Tongue (tissue), 1 donor: ENCODE measurements at regions not wholly inside any gene's neighbourhood (a gene's known extent, or its start where the extent isn't known, plus 50 kb on each side); places are given as distances from the start of the nearest gene placed in this dataset.
A peak's percentile ranks its signal among the peaks of the same experiment; 100 is the strongest.
"Not testable (repeated sequence)": the region's sequence is repeated elsewhere in the genome, so short reads cannot be mapped to it uniquely, and the experiment has no call there.

Source experiments
- DNase-seq: peaks from one replicate; pipeline ENCODE4 v3.0.0-alpha.2; 2015

GRCh38 chr2:226474131-226474530 lies 325.5 kb downstream of the IRS1 start:
- no peak for DNase-seq

- DNase-seq = no peak
Observed at GRCh38 chr2:226471987-226472470, 327.6 kb downstream of the IRS1 start.

DNA sequence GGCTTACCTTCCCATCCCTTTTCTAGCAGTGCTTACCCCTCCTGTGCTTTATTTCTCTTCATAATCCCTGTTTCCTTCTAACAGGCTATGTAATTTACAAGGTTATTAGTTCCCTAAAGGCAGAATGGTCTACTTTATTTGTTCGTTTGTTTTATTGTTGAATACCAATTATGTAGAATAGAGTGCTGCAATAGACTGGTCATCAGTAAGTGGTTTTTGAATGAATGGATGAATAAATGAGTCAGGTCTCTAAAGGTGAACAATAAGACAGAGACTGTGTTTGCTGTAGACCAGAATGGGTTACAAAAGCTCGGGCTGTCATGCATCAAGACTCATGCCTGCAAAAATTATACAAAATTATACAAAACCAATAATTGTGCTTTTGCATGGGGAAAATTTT lies 332.0 kb downstream of the IRS1 start:
- no peak for DNase-seq

DNA sequence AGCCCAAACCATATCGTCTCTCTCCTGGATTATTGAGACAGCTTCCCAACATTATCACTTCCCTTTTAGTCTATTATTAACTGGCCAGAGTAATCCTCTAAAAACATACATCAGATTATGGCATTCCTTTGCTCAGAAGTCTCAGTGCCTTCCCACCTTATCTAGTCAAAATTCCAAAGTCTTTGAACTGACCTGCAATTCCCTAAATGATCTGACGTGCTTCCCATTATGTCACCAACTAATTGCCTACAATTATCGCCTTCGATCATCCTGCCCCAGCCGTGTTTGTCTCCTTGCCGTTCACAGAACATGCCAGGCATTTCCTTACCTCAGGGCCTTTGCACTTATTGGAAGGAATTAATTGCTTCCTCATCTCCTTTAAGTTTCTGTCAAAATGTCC lies 332.4 kb downstream of the IRS1 start:
- DNase-seq = no peak

DNA sequence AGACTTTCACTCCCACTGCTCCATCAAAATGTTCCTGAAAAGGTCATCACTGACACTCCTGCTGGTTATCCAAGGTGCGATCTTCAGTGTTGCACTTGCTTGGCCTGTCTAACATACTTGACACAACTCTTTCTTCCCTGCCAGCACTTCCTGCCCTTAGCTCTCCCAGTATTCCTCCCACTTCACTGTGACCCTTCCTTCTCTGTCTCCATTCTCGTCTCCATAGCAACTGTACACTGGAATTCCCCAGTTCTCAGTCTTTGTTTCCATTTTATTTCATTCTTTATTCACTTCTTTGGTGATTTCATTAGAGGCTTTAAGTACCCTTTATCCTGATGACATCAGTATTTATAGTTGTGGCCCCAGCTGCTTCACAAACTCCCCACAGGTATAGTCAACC lies 333.0 kb downstream of the IRS1 start:
- no peak for DNase-seq

DNA sequence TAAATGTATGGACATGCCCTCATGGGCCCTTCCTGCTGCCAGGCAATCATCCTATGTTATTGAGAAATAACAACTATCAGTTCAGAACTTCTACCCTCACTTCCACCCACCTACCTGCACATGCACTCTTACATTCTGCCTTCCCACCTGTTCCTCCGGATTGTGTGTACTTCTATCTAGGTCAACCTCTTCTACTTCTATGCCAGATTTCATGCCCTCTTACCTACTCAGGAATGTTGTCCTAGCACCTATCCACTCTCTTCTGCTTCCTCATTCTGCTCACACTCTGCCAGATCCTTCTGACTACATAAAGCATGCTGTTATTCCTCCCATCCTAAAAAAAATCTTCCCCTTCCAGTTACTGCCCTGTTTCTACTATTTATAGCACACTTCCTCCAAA lies 333.5 kb downstream of the IRS1 start:
- no peak for DNase-seq

DNA sequence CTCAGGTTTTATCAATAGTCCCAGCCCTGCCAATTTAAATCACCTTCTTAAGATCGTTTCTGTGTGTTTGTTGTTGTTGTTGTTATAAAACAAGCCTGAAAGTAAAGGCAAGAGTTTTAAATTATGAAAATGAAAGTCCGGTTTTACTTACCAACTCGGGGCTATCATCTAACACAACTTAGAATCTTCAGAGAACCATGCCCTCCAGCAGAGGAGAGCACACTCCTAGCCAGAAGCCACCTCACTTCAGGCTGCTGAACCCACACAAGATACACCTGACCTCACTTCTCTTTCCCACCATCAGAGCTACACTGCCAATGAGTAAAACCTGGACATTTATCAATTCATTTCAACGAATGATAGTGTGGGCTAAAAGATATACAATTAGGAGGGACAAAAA lies 335.2 kb downstream of the IRS1 start:
- DNase-seq = no peak

GRCh38 chr2:226463154-226463553 lies 336.5 kb downstream of the IRS1 start:
- no peak for DNase-seq

- no peak for DNase-seq
Observed at GRCh38 chr2:226461981-226462380, 337.6 kb downstream of the IRS1 start.

DNA sequence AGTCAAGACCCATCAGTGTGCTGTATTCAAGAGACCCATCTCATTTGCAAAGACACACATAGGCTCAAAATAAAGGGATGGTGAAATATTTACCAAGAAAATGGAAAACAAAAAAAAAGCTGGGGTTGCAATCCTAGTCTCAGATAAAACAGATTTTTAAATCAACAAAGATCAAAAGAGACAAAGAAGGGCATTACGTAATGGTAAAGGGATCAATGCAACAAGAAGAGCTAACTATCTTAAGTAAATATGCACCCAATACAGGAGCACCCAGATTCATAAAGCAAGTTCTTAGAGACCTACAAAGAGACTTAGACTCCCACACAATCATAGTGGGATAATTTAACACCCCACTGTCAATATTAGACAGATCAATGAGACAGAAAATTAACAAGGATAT lies 343.5 kb downstream of the IRS1 start:
- DNase-seq = not testable (repeated sequence)

GRCh38 chr2:226452768-226453167 lies 346.9 kb downstream of the IRS1 start:
- DNase-seq = no peak

DNA sequence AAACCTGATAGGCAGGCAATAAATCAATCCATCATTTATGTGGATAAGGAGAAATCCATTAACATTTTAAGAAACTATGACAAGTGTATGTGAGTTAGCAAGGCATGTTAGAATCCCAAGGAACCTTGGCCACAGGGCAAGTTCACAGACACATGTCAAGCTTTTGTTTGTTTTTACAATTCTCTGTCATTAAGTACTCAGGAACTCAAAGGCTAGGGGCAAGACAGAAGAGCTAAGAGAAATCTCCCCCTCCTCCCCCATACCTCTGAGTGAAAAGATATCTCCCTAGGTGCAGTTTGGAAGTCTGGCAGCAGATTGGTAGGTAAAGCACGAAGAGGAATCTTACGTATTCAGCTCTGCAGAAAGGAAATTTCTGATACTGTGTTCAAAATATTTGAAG lies 348.1 kb downstream of the IRS1 start:
- DNase-seq = no peak

GRCh38 chr2:226450141-226450540 lies 349.5 kb downstream of the IRS1 start:
- DNase-seq = no peak

- peak; percentile 57 for DNase-seq
Observed at GRCh38 chr2:226447338-226448300, 352.0 kb downstream of the IRS1 start.

DNA sequence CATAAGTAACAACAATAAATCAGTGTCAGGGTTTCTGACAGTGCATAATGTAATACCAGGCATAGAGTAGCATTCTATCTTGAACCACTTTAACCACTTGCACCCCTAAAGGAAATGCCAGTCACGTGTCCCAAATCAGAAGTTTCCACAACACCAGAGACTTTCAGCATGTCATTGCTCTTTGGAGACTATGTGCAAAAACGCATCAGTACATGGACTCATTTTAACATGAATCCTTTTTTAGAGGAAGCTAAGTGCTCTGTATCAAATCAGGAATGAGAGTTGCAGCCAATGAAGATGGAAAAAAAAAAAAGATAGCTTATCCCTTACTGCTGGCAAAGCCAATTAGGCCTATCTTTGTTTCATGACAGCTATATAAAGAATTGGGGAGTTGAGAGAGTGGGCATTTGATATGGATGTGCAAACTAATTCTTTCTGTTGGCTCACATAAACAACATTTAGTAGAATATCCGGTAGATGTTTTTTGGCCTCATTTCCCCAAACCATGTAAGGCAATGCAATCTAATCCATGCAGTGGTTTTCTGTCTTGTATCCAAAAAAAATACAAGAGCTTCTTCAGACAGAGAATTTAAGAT lies 353.1 kb downstream of the IRS1 start:
- DNase-seq = peak; percentile 91

- no peak for DNase-seq
Observed at GRCh38 chr2:226445216-226445861, 354.3 kb downstream of the IRS1 start.

- DNase-seq = no peak
Observed at GRCh38 chr2:226443112-226443511, 356.5 kb downstream of the IRS1 start.

DNA sequence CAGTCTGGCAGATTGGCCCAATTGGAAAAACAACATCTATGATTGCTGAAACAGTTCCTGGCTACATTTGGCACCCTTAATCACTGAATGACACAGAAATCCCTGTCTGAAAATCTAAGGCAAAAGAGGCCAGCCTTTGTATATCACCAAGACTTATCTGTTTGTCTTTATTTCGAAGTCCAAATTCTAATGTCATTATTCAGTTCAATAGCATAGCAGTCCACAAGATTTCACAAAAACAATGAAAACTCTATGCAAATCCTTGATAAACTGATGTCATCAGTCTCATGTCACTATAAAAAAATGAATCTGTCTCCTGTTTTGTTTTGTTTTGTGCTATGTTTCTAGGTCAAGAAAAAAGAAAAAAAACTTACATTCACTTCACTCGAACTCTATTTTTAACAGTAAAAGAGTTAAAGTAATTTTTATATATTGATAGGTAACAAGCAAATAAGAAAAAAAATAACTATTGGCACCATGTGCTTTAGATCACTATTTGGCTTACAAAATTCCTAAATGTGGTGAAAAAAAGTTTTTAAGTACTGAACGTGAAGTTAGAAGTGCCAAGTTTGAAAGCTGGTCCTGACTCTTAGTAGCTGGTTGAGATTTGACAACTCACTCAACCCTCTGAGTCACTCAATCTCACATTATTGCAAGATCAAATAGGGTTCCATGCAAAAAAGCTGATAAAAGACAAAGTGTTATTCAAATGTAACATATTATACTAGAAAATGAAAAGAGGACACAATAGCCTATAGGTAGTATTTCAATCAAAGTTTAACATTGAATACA lies 359.3 kb downstream of the IRS1 start:
- DNase-seq = no peak

DNA sequence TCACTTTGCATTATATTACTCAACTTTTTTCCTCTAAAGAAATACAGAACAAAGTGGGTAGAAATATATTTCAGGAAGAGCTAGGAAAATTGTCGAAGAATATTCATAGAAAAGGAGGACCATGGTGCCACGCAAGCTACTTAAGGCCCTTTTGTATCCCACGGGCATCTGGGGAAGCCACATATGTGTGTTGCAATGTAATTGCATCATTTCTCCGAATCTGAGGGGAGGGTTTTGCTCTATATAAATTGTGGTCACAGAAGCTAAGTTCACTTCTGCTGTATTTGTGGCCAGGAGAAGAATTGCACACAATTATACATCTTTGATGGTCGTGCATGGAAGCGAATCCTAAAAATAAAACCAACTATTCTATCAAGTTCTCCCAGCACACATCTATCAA lies 360.3 kb downstream of the IRS1 start:
- no peak for DNase-seq

DNA sequence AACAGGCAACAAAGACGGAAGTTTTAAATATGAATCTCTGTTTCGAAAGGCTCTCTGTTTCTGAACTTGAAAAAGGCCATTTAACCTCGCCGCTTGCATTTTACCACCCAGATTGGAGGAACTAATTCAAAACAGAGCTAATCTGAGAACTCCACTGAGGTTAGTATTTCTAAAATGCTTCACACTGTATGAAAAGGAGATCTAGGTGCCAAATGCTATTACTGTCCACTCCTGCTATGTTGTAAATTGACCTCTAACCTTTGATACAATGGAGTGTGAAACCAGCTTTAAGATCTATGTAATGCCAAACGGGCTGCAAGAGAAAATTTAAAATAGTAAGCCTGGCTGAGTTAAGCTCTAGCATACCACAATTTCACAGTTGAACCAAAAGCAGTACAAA lies 364.5 kb downstream of the IRS1 start:
- peak; percentile 28 for DNase-seq

GRCh38 chr2:226434702-226435101 lies 364.9 kb downstream of the IRS1 start:
- no peak for DNase-seq

GRCh38 chr2:226431288-226431948 lies 368.2 kb downstream of the IRS1 start:
- DNase-seq = peak; percentile 18
